Lower lobe of right lung (tissue), 2 donors: ENCODE measurements at regions not wholly inside any gene's neighbourhood (a gene's known extent, or its start where the extent isn't known, plus 50 kb on each side); places are given as distances from the start of the nearest gene placed in this dataset.

Source experiments
- ATAC-seq, 2 donors: fragments of 200-7000 bp; cut with Tn5 transposase; one replicate each; pipeline ENCODE4 v1.9.1; 2020 to 2022; ENCODE audit warnings: mild to moderate bottlenecking in 2 of 2, moderate library complexity in 2 of 2
- DNase-seq: peaks from one replicate; pipeline ENCODE4 v3.0.0-alpha.2; 2020
- H3K27ac ChIP-seq: fragments of 200-600 bp; one replicate; pipeline ENCODE4 v1.8.0; 2022
- H3K27me3 ChIP-seq: fragments of 200-600 bp; one replicate; pipeline ENCODE4 v1.8.0; 2022; ENCODE audit warnings: low read depth
- H3K36me3 ChIP-seq: fragments of 200-600 bp; one replicate; pipeline ENCODE4 v1.8.0; 2022; ENCODE audit warnings: mild to moderate bottlenecking
- H3K4me1 ChIP-seq: fragments of 200-600 bp; one replicate; pipeline ENCODE4 v1.8.0; 2022
- H3K4me3 ChIP-seq: fragments of 200-600 bp; one replicate; pipeline ENCODE4 v1.8.0; 2022; ENCODE audit warnings: mild to moderate bottlenecking
- H3K9me3 ChIP-seq: fragments of 200-600 bp; one replicate; pipeline ENCODE4 v1.8.0; 2022
- intact Hi-C: fragments of 100-400 bp; cut with DNase I; formaldehyde crosslinking; loops from one replicate; pipeline ENCODE4 v1.11.0; 2022
- TF ChIP-seq, protein P1 (sequence below): fragments of 200-600 bp; IDR thresholded peaks from one replicate; pipeline ENCODE4 v1.8.0; 2022; ENCODE audit warnings: antibody characterized with exemption, mild to moderate bottlenecking
- donor health status: DM: no; HTN: yes; CAD: no; lungs with severe emphysema.

DNA sequence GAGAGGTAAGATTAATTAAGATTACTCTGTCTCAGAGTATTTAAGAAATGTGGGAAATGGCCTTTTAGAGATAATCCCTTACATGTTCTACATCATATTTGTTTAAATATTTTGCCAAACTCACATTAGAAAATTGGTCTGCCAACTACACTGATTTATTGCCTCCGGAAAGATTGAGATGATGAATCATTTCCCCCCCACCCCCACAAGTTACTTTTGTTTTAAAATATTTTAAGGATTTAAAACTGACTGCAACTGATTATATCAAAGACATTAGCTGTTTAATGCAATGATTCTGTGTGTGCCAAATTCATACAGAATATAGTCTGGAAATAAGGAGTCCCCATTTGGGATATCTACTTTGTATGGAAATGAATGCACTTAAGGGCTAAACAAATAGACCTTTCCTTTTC is 674.4 kb downstream of the PRR16 start:
- DNase-seq, result no peak

DNA sequence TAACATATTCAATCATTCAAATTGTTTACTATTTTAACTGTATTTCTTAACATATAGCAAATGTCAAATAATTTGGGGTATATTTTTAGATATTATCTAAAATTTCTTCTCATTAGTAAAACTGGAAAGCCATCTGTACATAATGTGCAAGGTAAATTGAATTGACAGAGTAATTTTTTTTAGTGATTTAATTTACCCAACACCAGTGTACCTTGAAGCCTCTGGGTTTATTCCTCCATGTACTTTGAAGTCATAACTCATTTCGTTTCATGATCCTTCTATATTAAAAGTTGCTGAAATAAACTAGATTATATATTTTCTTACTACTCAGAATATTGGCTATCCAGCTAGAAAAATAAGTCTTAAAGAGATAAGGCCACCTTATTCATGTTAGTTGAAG is 674.9 kb downstream of the PRR16 start:
- ATAC-seq, result no peak
- intact Hi-C loops, result no loop called here
- Histone ChIP-seq H3K27me3 (no peaks in the 10 kb centered on the region), H3K9me3 (no peaks in the 10 kb centered on the region), H3K27ac (no peak overlapping the region), H3K4me1 (no peaks in the 10 kb centered on the region), H3K4me3 (no peak overlapping the region), H3K36me3 (no peaks in the 10 kb centered on the region)
- no peak for DNase-seq
- TF ChIP-seq, protein P1, sequence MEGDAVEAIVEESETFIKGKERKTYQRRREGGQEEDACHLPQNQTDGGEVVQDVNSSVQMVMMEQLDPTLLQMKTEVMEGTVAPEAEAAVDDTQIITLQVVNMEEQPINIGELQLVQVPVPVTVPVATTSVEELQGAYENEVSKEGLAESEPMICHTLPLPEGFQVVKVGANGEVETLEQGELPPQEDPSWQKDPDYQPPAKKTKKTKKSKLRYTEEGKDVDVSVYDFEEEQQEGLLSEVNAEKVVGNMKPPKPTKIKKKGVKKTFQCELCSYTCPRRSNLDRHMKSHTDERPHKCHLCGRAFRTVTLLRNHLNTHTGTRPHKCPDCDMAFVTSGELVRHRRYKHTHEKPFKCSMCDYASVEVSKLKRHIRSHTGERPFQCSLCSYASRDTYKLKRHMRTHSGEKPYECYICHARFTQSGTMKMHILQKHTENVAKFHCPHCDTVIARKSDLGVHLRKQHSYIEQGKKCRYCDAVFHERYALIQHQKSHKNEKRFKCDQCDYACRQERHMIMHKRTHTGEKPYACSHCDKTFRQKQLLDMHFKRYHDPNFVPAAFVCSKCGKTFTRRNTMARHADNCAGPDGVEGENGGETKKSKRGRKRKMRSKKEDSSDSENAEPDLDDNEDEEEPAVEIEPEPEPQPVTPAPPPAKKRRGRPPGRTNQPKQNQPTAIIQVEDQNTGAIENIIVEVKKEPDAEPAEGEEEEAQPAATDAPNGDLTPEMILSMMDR, result no peak

More for the DNA sequence above, 674.4 kb downstream of the PRR16 start:
- Histone ChIP-seq H3K4me3 (no peak overlapping the region), H3K4me1 (no peaks in the 10 kb centered on the region), H3K36me3 (no peaks in the 10 kb centered on the region), H3K27me3 (no peaks in the 10 kb centered on the region), H3K9me3 (no peaks in the 10 kb centered on the region), H3K27ac (no peak overlapping the region)
- intact Hi-C loops, result no loop called here
- TF ChIP-seq, protein P1, result no peak
- no peak for ATAC-seq

DNA sequence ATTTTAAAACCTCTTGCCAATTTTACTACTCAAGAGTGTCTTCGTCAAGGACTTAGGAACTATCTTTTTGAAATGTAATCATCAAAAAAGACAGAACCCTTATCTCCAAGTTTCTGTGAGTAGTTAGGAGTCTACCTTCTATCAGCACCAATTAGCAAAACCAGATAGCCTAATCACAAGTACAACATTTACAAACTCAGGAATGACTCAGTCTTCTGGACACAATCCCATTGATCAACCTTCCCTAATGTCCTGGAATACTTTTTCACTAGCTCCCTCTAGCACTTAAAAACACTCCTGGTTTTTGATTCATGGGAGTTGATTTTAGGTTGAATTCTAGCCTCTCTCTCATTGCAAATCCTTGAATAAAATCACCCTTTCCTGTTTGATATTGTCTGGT is 680.7 kb downstream of the PRR16 start:
- ATAC-seq (no peak), DNase-seq (no peak)
- H3K27me3 ChIP-seq, result no peaks in the 10 kb centered on the region
- H3K4me1 ChIP-seq, result no peaks in the 10 kb centered on the region
- intact Hi-C loops, result no loop called here
- H3K27ac ChIP-seq, result no peak overlapping the region
- H3K9me3 ChIP-seq, result no peaks in the 10 kb centered on the region
- TF ChIP-seq, protein P1, result no peak
- no peak overlapping the region for H3K4me3 ChIP-seq
- H3K36me3 ChIP-seq, result no peaks in the 10 kb centered on the region

DNA sequence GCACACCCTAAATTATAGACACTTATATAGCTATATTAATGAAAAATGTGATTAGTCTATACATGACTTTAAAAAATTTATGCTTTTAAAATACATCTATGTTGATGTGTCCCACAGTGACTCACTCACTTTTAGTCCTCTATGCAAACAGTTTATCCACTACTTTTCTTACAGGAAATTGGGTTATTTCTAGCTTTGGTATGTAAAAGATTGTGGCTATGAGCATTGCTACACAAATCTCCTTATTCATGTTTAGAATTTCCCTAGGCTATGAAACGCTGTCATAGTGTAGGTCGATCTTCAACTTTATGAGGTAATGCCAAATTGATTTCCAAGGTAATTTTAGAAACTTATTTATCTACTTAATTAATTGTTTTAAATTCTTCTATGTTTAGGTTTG is 687.4 kb downstream of the PRR16 start:
- intact Hi-C loops, result no loop called here
- ATAC-seq, result no peak
- H3K4me1 ChIP-seq, result no peaks in the 10 kb centered on the region
- TF ChIP-seq, protein P1, result no peak
- no peak overlapping the region for H3K27ac ChIP-seq
- no peak for DNase-seq
- H3K27me3 ChIP-seq, result no peaks in the 10 kb centered on the region
- H3K36me3 ChIP-seq, result no peaks in the 10 kb centered on the region
- no peak overlapping the region for H3K4me3 ChIP-seq
- H3K9me3 ChIP-seq, result no peaks in the 10 kb centered on the region

DNA sequence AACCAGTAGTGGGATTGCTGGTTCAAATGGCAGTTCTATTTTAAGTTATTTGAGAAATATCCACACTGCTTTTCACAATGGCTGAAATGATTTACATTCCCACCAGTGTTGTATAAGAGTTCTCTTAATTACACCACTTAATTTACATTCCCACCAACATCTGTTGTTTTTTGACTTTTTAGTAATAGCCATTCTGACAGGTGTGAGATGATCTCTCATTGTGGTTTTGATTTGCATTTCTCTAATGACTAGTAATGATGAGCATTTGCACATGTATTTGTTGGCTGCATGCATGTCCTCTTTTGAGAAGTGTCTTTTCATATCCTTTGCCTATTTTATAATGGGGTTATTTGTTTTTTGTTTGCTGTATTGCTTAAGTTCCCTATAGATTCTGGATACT is 688.3 kb downstream of the PRR16 start:
- ATAC-seq (no peak), DNase-seq (no peak)
- Histone ChIP-seq H3K36me3 (no peaks in the 10 kb centered on the region), H3K27ac (no peak overlapping the region), H3K4me3 (no peak overlapping the region), H3K4me1 (no peaks in the 10 kb centered on the region), H3K9me3 (no peaks in the 10 kb centered on the region), H3K27me3 (no peaks in the 10 kb centered on the region)
- TF ChIP-seq, protein P1, result no peak
- intact Hi-C loops, result no loop called here

DNA sequence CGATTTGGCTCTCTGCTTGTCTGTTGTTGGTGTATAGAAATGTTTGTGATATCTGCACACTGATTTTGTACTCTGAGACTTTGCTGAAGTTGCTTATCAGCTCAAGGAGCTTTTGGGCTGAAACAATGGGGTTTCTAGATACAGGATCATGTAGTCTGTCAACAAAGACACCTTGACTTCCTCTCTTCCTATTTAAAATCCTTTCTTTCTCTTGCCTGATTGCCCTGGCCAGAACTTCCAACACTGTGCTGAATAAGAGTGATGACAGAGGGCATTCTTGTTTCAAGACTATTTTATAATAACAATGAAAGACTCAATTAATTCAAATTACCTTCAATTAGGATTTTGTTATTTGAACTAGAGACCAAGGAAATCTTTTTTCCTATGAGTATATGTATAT is 692.5 kb downstream of the PRR16 start:
- TF ChIP-seq, protein P1, result no peak
- H3K4me3 ChIP-seq, result no peak overlapping the region
- ATAC-seq, result no peak
- DNase-seq, result no peak
- no peaks in the 10 kb centered on the region for H3K36me3 ChIP-seq
- no peaks in the 10 kb centered on the region for H3K9me3 ChIP-seq
- H3K4me1 ChIP-seq, result no peaks in the 10 kb centered on the region
- intact Hi-C loops, result no loop called here
- H3K27me3 ChIP-seq, result no peaks in the 10 kb centered on the region
- no peak overlapping the region for H3K27ac ChIP-seq
